Right lobe of liver (tissue), 6 donors: ENCODE measurements at regions not wholly inside any gene's neighbourhood (a gene's known extent, or its start where the extent isn't known, plus 50 kb on each side); places are given as distances from the start of the nearest gene placed in this dataset.

Source experiments
- ATAC-seq, 4 donors: fragments of 200-7000 bp; cut with Tn5 transposase; one replicate each; pipeline ENCODE4 v1.9.1; 2020; ENCODE audit warnings: mild to moderate bottlenecking in 4 of 4, moderate library complexity in 4 of 4
- DNase-seq, 3 donors: peaks; one replicate each; pipeline ENCODE4 v3.0.0-alpha.2; 2020
- H3K27ac ChIP-seq, 3 donors: fragments of 200-600 bp; one replicate each; pipeline ENCODE4 v1.8.0; 2022
- H3K27me3 ChIP-seq, 2 donors: fragments of 200-600 bp; one replicate each; pipeline ENCODE4 v1.8.0; 2022
- H3K36me3 ChIP-seq, 4 donors: fragments of 200-600 bp; sonication (generic) in 1 of 4; one replicate each; pipeline versions ENCODE4 v1.5.1 to v1.8.0; 2017 to 2022; ENCODE audit warnings: control low read depth in 1 of 4
- H3K4me1 ChIP-seq, 4 donors: fragments of 200-600 bp; sonication (generic) in 1 of 4; one replicate each; pipeline versions ENCODE4 v1.5.1 to v1.8.0; 2017 to 2022; ENCODE audit warnings: control low read depth in 1 of 4
- H3K4me3 ChIP-seq, 3 donors: fragments of 200-600 bp; one replicate each; pipeline ENCODE4 v1.8.0; 2022
- H3K9me3 ChIP-seq, 4 donors: fragments of 200-600 bp; sonication (generic) in 1 of 4; one replicate each; pipeline versions ENCODE4 v1.5.1 to v1.8.0; 2017 to 2022; ENCODE audit warnings: control low read depth in 1 of 4
- POLR2A ChIP-seq: fragments of 450-650 bp; IDR thresholded peaks from one replicate; pipeline ENCODE4 v1.6.1; 2017; ENCODE audit warnings: antibody characterized with exemption, mild to moderate bottlenecking
- WGBS: methylation state at CpG from one replicate; pipeline ENCODE4 v1.1.6; 2018; ENCODE audit warnings: low coverage, low lambda C conversion rate; ENCODE audit not compliant: insufficient coverage; ENCODE audit errors: missing lambda C conversion rate; 5-methylcytosine and 5-hydroxymethylcytosine counted together
- intact Hi-C, 2 donors: fragments of 100-400 bp; cut with DNase I; formaldehyde crosslinking; loops; one replicate each; pipeline versions ENCODE4 v1.11.2 to v1.14.1; 2022
- TF ChIP-seq, protein P1 (sequence below), 4 donors: fragments of 200-600 bp in 3 of 4; fragments of 450-650 bp in 1 of 4; IDR thresholded peaks; one replicate each; pipeline versions ENCODE4 v1.5.1 to v1.8.0; 2016 to 2022; ENCODE audit warnings: antibody characterized with exemption in 4 of 4, mild to moderate bottlenecking in 2 of 4
- donor health status: DM: no; HTN: yes; CAD: no.
- donor health status: DM: no; HTN: no; CAD: no.
- donor health status: DM: no; HTN: no; CAD: no.
- donor health status: DM: no; HTN: yes; CAD: no.
- donor health status: DM: no; HTN: yes; CAD: no.

GRCh38 chr5:33321026-33321425 lies 119.7 kb upstream of the TARS1 start:
- no peak for DNase-seq
- peak in 1 of 4 donors; percentile 37 for ATAC-seq
- no peak overlapping the region for H3K4me3 ChIP-seq
- WGBS: 69% methylated on average over 1 of the region's 1 CpG
- no peaks in the 10 kb centered on the region for H3K4me1 ChIP-seq
- intact Hi-C loops: no loop called here
- no peak overlapping the region for H3K27ac ChIP-seq
- H3K36me3 ChIP-seq: no peaks in the 10 kb centered on the region
- H3K9me3 ChIP-seq: no peaks in the 10 kb centered on the region
- TF ChIP-seq, protein P1, sequence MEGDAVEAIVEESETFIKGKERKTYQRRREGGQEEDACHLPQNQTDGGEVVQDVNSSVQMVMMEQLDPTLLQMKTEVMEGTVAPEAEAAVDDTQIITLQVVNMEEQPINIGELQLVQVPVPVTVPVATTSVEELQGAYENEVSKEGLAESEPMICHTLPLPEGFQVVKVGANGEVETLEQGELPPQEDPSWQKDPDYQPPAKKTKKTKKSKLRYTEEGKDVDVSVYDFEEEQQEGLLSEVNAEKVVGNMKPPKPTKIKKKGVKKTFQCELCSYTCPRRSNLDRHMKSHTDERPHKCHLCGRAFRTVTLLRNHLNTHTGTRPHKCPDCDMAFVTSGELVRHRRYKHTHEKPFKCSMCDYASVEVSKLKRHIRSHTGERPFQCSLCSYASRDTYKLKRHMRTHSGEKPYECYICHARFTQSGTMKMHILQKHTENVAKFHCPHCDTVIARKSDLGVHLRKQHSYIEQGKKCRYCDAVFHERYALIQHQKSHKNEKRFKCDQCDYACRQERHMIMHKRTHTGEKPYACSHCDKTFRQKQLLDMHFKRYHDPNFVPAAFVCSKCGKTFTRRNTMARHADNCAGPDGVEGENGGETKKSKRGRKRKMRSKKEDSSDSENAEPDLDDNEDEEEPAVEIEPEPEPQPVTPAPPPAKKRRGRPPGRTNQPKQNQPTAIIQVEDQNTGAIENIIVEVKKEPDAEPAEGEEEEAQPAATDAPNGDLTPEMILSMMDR (IDR thresholded peaks at IDR 0.05): no peak
- TF ChIP-seq POLR2A: no peak
- no peaks in the 10 kb centered on the region for H3K27me3 ChIP-seq

- no peak for TF ChIP-seq POLR2A
- TF ChIP-seq, protein P1 (IDR thresholded peaks at IDR 0.05): no peak
- Histone ChIP-seq H3K4me1 (no peaks in the 10 kb centered on the region), H3K4me3 (no peak overlapping the region), H3K27ac (no peak overlapping the region), H3K36me3 (no peaks in the 10 kb centered on the region), H3K27me3 (no peaks in the 10 kb centered on the region), H3K9me3 (no peaks in the 10 kb centered on the region)
- ATAC-seq: no peak
- intact Hi-C loops: no loop called here
- DNase-seq: no peak
- WGBS: 78% methylated on average over 4 of the region's 4 CpGs
These were observed 118.1 kb upstream of the TARS1 start for GRCh38 chr5:33322632-33323031.

GRCh38 chr5:33324667-33325307 lies 116.0 kb upstream of the TARS1 start:
- H3K4me3 ChIP-seq: no peak overlapping the region
- DNase-seq (no peak), ATAC-seq (no peak)
- no peaks in the 10 kb centered on the region for H3K9me3 ChIP-seq
- no peaks in the 10 kb centered on the region for H3K27me3 ChIP-seq
- WGBS: 52% methylated on average over 2 of the region's 2 CpGs
- no peak overlapping the region for H3K27ac ChIP-seq
- intact Hi-C loops: no loop called here
- TF ChIP-seq POLR2A: no peak
- TF ChIP-seq, protein P1 (IDR thresholded peaks at IDR 0.05): no peak
- no peaks in the 10 kb centered on the region for H3K4me1 ChIP-seq
- H3K36me3 ChIP-seq: no peaks in the 10 kb centered on the region

DNA sequence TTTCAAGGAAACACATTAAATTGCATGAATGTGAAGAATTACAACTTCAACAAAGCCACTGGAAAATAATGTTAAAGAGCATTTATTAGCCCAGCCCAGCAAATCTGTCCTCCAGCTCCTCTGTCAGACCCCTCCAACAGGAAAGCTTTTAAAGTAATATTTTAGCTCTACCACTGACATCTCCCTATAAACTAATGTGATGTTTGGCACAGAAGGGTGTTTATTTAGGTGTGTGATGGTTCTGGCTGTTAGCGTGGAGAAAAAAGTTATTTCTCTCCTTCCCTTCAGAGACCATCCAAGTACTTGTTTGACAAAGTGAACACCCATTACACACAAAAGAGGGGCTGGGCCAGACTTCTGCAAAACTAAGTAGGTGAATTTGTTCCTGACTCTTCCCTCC lies 111.9 kb upstream of the TARS1 start:
- no peaks in the 10 kb centered on the region for H3K27me3 ChIP-seq
- H3K4me1 ChIP-seq: no peaks in the 10 kb centered on the region
- H3K4me3 ChIP-seq: no peak overlapping the region
- WGBS: 50% methylated on average over 1 of the region's 1 CpG
- intact Hi-C loops: no loop called here
- H3K9me3 ChIP-seq: no peaks in the 10 kb centered on the region
- H3K36me3 ChIP-seq: no peaks in the 10 kb centered on the region
- no peak overlapping the region for H3K27ac ChIP-seq
- DNase-seq (no peak), ATAC-seq (no peak)
- TF ChIP-seq, protein P1 (IDR thresholded peaks at IDR 0.05): no peak
- TF ChIP-seq POLR2A: no peak

DNA sequence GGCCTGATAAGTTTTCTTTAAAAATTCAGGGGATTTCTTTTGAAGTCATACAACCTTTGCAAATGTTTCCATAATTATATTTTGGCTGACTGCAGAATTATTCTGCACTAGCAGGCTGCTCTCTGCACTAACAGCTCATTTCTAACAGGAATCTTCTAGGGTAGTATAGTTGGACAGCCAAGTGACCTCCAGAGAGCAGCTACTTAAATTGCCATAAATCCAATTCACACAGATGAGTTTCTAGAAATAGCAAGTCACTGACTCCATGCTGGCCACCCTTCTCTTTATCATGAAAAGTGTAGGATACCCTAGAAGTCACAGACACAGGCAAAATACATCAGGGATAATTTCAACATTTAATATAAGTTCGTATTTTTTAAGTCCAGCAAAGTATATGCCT lies 110.9 kb upstream of the TARS1 start:
- no peaks in the 10 kb centered on the region for H3K27me3 ChIP-seq
- no peaks in the 10 kb centered on the region for H3K9me3 ChIP-seq
- intact Hi-C loops: no loop called here
- TF ChIP-seq, protein P1 (IDR thresholded peaks at IDR 0.05): no peak
- TF ChIP-seq POLR2A: no peak
- H3K27ac ChIP-seq: no peak overlapping the region
- H3K36me3 ChIP-seq: no peaks in the 10 kb centered on the region
- H3K4me3 ChIP-seq: no peak overlapping the region
- no peaks in the 10 kb centered on the region for H3K4me1 ChIP-seq
- 56% methylated on average over 1 of the region's 1 CpG for WGBS
- no peak for DNase-seq
- ATAC-seq: no peak
